SK-N-SH treated with all-trans-retinoic acid at 6 μM for 48 hours (cell line): ENCODE measurements at regions not wholly inside any gene's neighbourhood (a gene's known extent, or its start where the extent isn't known, plus 50 kb on each side); places are given as distances from the start of the nearest gene placed in this dataset.

ENCODE experiments used
- ATAC-seq: fragments of 200-7000 bp; cut with Tn5 transposase; 3 replicates; pipeline ENCODE4 v1.9.1; 2020; ENCODE audit warnings: mild to moderate bottlenecking, moderate library complexity
- ARNTL ChIP-seq: fragments of 450-650 bp; formaldehyde crosslinking; IDR thresholded peaks from 2 replicates; pipeline ENCODE4 v1.5.0; 2020; ENCODE audit warnings: low read depth, mild to moderate bottlenecking, moderate library complexity, borderline replicate concordance
- BACH2 ChIP-seq: fragments of 250-450 bp; sonication (Bioruptor Pico); IDR thresholded peaks from 2 replicates; pipeline ENCODE4 v1.9.0; 2021; ENCODE audit warnings: mild to moderate bottlenecking, borderline replicate concordance
- CREB5 ChIP-seq: fragments of 250-450 bp; sonication (Bioruptor Pico); IDR thresholded peaks from 2 replicates; pipeline ENCODE4 v1.5.1; 2020; ENCODE audit warnings: low read depth, mild to moderate bottlenecking, moderate library complexity
- CSDC2 ChIP-seq: fragments of 250-450 bp; sonication (Bioruptor Pico); IDR thresholded peaks from 2 replicates; pipeline ENCODE4 v1.5.0; 2020; ENCODE audit warnings: mild to moderate bottlenecking, moderate library complexity
- CSRNP3 ChIP-seq: fragments of 250-450 bp; sonication (Bioruptor Pico); IDR thresholded peaks from 2 replicates; pipeline ENCODE4 v1.5.1; 2021; ENCODE audit warnings: mild to moderate bottlenecking, moderate library complexity
- ESRRG ChIP-seq: fragments of 250-450 bp; sonication (Bioruptor Pico); IDR thresholded peaks from 2 replicates; pipeline ENCODE4 v1.6.1; 2021; ENCODE audit warnings: mild to moderate bottlenecking
- GLIS3 ChIP-seq: fragments of 250-450 bp; sonication (Bioruptor Pico); IDR thresholded peaks from 2 replicates; pipeline ENCODE4 v1.5.0; 2020; ENCODE audit warnings: mild to moderate bottlenecking, moderate library complexity
- ISL1 ChIP-seq: fragments of 250-450 bp; sonication (Bioruptor Pico); IDR thresholded peaks from 2 replicates; pipeline ENCODE4 v2.1.2; 2022; ENCODE audit warnings: mild to moderate bottlenecking, moderate library complexity
- OSR1 ChIP-seq: fragments of 250-450 bp; sonication (Bioruptor Pico); IDR thresholded peaks from 2 replicates; pipeline ENCODE4 v1.8.0; 2022; ENCODE audit warnings: moderate library complexity, mild to moderate bottlenecking, inconsistent platforms
- PATZ1 ChIP-seq: fragments of 250-450 bp; sonication (Bioruptor Pico); IDR thresholded peaks from 2 replicates; pipeline ENCODE4 v1.8.0; 2020; ENCODE audit warnings: mild to moderate bottlenecking, moderate library complexity, borderline replicate concordance
- POU6F1 ChIP-seq: fragments of 250-450 bp; sonication (Bioruptor Pico); IDR thresholded peaks from 2 replicates; pipeline ENCODE4 v1.8.0; 2021; ENCODE audit warnings: low read depth, mild to moderate bottlenecking, moderate library complexity, borderline replicate concordance
- RARB ChIP-seq: fragments of 250-450 bp; sonication (Bioruptor Pico); IDR thresholded peaks from 2 replicates; pipeline ENCODE4 v1.8.0; 2021; ENCODE audit warnings: mild to moderate bottlenecking, moderate library complexity
- SNAI2 ChIP-seq: fragments of 250-450 bp; sonication (Bioruptor Pico); IDR thresholded peaks from 2 replicates; pipeline ENCODE4 v1.5.0; 2020; ENCODE audit warnings: mild to moderate bottlenecking, moderate library complexity
- TCF4 ChIP-seq: fragments of 250-450 bp; sonication (Bioruptor Pico); IDR thresholded peaks from 2 replicates; pipeline ENCODE4 v1.8.0; 2021; ENCODE audit warnings: mild to moderate bottlenecking, moderate library complexity, borderline replicate concordance
- TOX ChIP-seq: fragments of 250-450 bp; sonication (Bioruptor Pico); IDR thresholded peaks from 2 replicates; pipeline ENCODE4 v1.8.0; 2021; ENCODE audit warnings: mild to moderate bottlenecking, moderate library complexity, borderline replicate concordance
- ZC3H10 ChIP-seq: fragments of 250-450 bp; sonication (Bioruptor Pico); IDR thresholded peaks from 2 replicates; pipeline ENCODE4 v1.5.1; 2021; ENCODE audit warnings: mild to moderate bottlenecking, moderate library complexity
- ZFP3 ChIP-seq: fragments of 250-450 bp; sonication (Bioruptor Pico); IDR thresholded peaks from 2 replicates; pipeline ENCODE4 v1.5.0; 2020; ENCODE audit warnings: mild to moderate bottlenecking, moderate library complexity
- ZFP30 ChIP-seq: fragments of 450-650 bp; formaldehyde crosslinking; IDR thresholded peaks from 2 replicates; pipeline ENCODE4 v1.5.0; 2022; ENCODE audit warnings: mild to moderate bottlenecking, moderate library complexity
- ZNF565 ChIP-seq: fragments of 450-650 bp; formaldehyde crosslinking; conservative IDR thresholded peaks from 2 replicates; pipeline ENCODE4 v1.5.0; 2020; ENCODE audit warnings: low read depth, mild to moderate bottlenecking, moderate library complexity
- ZNF70 ChIP-seq: fragments of 450-650 bp; formaldehyde crosslinking; IDR thresholded peaks from 2 replicates; pipeline ENCODE4 v1.5.0; 2020; ENCODE audit warnings: mild to moderate bottlenecking, moderate library complexity
- ZNF8 ChIP-seq: fragments of 450-650 bp; formaldehyde crosslinking; IDR thresholded peaks from 2 replicates; pipeline ENCODE4 v1.5.0; 2020; ENCODE audit warnings: mild to moderate bottlenecking, moderate library complexity

- TF ChIP-seq POU6F1 = no peak
- TF ChIP-seq CSDC2 = no peak
- TF ChIP-seq BACH2 (CRISPR knock-in tag) = no peak
- no peak for TF ChIP-seq CREB5
- no peak for TF ChIP-seq ISL1
- TF ChIP-seq ZFP3 (CRISPR knock-in tag) = no peak
- no peak for TF ChIP-seq SNAI2 (CRISPR knock-in tag)
- TF ChIP-seq TOX (CRISPR knock-in tag) = no peak
- TF ChIP-seq ZNF8 (CRISPR knock-in tag) = no peak
- TF ChIP-seq RARB = no peak
- no peak for TF ChIP-seq ARNTL (CRISPR knock-in tag)
- TF ChIP-seq PATZ1 (CRISPR knock-in tag) = no peak
- no peak for TF ChIP-seq ZNF70 (CRISPR knock-in tag)
- TF ChIP-seq ZFP30 = no peak
Measured at GRCh38 chr1:227420147-227420546, 101.9 kb upstream of the CDC42BPA start.

GRCh38 chr1:227417756-227418480 is 99.6 kb upstream of the CDC42BPA start:
- ATAC-seq = no peak

More at GRCh38 chr1:227420147-227420546, 101.9 kb upstream of the CDC42BPA start:
- no peak for ATAC-seq

GRCh38 chr1:227416156-227416830 is 98.0 kb upstream of the CDC42BPA start:
- no peak for TF ChIP-seq ZFP30
- TF ChIP-seq ZC3H10 (CRISPR knock-in tag) = no peak
- TF ChIP-seq OSR1 = no peak
- TF ChIP-seq ESRRG (CRISPR knock-in tag) = no peak
- no peak for TF ChIP-seq ISL1
- no peak for TF ChIP-seq ZNF565 (CRISPR knock-in tag)
- TF ChIP-seq, all 23 proteins: peak for 0
- no peak for ATAC-seq

More at GRCh38 chr1:227417756-227418480, 99.6 kb upstream of the CDC42BPA start:
- no peak for TF ChIP-seq PATZ1 (CRISPR knock-in tag)
- TF ChIP-seq ZNF70 (CRISPR knock-in tag) = no peak
- TF ChIP-seq BACH2 (CRISPR knock-in tag) = no peak
- TF ChIP-seq ESRRG (CRISPR knock-in tag) = no peak

- TF ChIP-seq GLIS3 (CRISPR knock-in tag) (no peak), ESRRG (CRISPR knock-in tag) (no peak), POU6F1 (no peak), TCF4 (CRISPR knock-in tag) (no peak), ZFP30 (no peak), CSRNP3 (CRISPR knock-in tag) (no peak), ZNF70 (CRISPR knock-in tag) (no peak), TOX (CRISPR knock-in tag) (no peak), CREB5 (no peak)
- ATAC-seq = no peak
Measured at GRCh38 chr1:227415115-227415790, 97.0 kb upstream of the CDC42BPA start.
